Liver (tissue), 3 donors: ENCODE measurements at regions not wholly inside any gene's neighbourhood (a gene's known extent, or its start where the extent isn't known, plus 50 kb on each side); places are given as distances from the start of the nearest gene placed in this dataset.

ENCODE experiments used
- EGR1 ChIP-seq, 2 donors: IDR thresholded peaks; 2 replicates each; pipeline ENCODE4 v1.6.1; 2016 to 2018; ENCODE audit warnings: antibody characterized with exemption in 2 of 2, low read depth in 2 of 2
- GABPA ChIP-seq, 2 donors: IDR thresholded peaks in 1 of 2; conservative IDR thresholded peaks in 1 of 2; 2 replicates each; pipeline ENCODE4 v1.6.1; 2016; ENCODE audit warnings: antibody characterized with exemption in 2 of 2, mild to moderate bottlenecking in 1 of 2, moderate library complexity in 1 of 2
- SP1 ChIP-seq: IDR thresholded peaks from 2 replicates; pipeline ENCODE4 v1.6.1; 2018; ENCODE audit warnings: antibody characterized with exemption, mild to moderate bottlenecking
- TF ChIP-seq, protein P1 (sequence below): fragments of 150-350 bp; IDR thresholded peaks from 2 replicates; pipeline ENCODE4 v1.5.1; 2017; ENCODE audit warnings: improper control_type of control experiment, low read depth, low read length; ENCODE audit not compliant: missing input control
- TF ChIP-seq, protein P2 (sequence below): IDR thresholded peaks from 2 replicates; pipeline ENCODE4 v1.6.1; 2016; ENCODE audit warnings: antibody characterized with exemption
- donor health status: healthy.
- donor health status: healthy.

DNA sequence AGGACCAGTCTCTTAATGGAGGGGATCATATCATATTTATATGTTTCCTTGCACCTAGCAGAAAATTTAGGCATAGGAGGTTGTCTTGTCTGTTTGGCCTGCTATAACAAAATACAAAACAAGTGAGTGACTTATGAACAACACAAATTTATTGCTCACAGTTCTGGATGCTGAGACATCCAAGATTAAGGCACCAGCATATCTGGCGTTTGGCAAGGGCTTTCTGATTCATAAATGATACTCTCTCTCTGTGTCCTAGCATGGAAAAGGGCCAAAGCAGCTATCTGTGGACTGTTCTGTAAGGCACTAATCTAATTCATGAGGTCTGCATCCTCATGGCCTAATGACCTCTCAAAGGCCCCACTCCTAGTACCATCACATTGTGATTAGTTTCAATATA lies 683.0 kb downstream of the NR2F2 start:
- TF ChIP-seq, protein P1, sequence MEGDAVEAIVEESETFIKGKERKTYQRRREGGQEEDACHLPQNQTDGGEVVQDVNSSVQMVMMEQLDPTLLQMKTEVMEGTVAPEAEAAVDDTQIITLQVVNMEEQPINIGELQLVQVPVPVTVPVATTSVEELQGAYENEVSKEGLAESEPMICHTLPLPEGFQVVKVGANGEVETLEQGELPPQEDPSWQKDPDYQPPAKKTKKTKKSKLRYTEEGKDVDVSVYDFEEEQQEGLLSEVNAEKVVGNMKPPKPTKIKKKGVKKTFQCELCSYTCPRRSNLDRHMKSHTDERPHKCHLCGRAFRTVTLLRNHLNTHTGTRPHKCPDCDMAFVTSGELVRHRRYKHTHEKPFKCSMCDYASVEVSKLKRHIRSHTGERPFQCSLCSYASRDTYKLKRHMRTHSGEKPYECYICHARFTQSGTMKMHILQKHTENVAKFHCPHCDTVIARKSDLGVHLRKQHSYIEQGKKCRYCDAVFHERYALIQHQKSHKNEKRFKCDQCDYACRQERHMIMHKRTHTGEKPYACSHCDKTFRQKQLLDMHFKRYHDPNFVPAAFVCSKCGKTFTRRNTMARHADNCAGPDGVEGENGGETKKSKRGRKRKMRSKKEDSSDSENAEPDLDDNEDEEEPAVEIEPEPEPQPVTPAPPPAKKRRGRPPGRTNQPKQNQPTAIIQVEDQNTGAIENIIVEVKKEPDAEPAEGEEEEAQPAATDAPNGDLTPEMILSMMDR = no peak
- TF ChIP-seq GABPA (IDR thresholded peaks at IDR 0.05 in 1 of 2, conservative IDR thresholded peaks at IDR 0.05 in 1 of 2) (no peak), EGR1 (IDR thresholded peaks at IDR 0.05; ENCODE audit: low read depth in 2 of 2) (no peak), SP1 (no peak)
- TF ChIP-seq, protein P2, sequence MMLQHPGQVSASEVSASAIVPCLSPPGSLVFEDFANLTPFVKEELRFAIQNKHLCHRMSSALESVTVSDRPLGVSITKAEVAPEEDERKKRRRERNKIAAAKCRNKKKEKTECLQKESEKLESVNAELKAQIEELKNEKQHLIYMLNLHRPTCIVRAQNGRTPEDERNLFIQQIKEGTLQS = no peak
